WTC11 (cell line): ENCODE measurements at regions not wholly inside any gene's neighbourhood (a gene's known extent, or its start where the extent isn't known, plus 50 kb on each side); places are given as distances from the start of the nearest gene placed in this dataset.

Experiments used
- NR3C1 ChIP-seq: sonication (generic); formaldehyde crosslinking; conservative IDR thresholded peaks from 2 replicates; pipeline ENCODE4 v1.8.1; 2023; ENCODE audit warnings: low read depth, mild to moderate bottlenecking, missing genetic modification reagents
- SMAD4 ChIP-seq: sonication (generic); formaldehyde crosslinking; IDR thresholded peaks from 2 replicates; pipeline ENCODE4 v1.8.0; 2022; ENCODE audit warnings: mild to moderate bottlenecking, missing genetic modification reagents
- TF ChIP-seq, protein P1 (sequence below): fragments of 200-600 bp; IDR thresholded peaks from 2 replicates; pipeline ENCODE4 v1.8.0; 2022; ENCODE audit warnings: antibody characterized with exemption
- TF ChIP-seq, protein P2 (sequence below): sonication (generic); formaldehyde crosslinking; IDR thresholded peaks from 2 replicates; pipeline ENCODE4 v1.8.1; 2022; ENCODE audit warnings: mild to moderate bottlenecking, moderate library complexity, missing genetic modification reagents
- TF ChIP-seq, protein P3 (sequence below): sonication (generic); formaldehyde crosslinking; IDR thresholded peaks from 2 replicates; pipeline ENCODE4 v1.8.1; 2023; ENCODE audit warnings: mild to moderate bottlenecking, moderate library complexity, missing genetic modification reagents

- TF ChIP-seq NR3C1 (CRISPR knock-in tag): no peak
- TF ChIP-seq, protein P1, sequence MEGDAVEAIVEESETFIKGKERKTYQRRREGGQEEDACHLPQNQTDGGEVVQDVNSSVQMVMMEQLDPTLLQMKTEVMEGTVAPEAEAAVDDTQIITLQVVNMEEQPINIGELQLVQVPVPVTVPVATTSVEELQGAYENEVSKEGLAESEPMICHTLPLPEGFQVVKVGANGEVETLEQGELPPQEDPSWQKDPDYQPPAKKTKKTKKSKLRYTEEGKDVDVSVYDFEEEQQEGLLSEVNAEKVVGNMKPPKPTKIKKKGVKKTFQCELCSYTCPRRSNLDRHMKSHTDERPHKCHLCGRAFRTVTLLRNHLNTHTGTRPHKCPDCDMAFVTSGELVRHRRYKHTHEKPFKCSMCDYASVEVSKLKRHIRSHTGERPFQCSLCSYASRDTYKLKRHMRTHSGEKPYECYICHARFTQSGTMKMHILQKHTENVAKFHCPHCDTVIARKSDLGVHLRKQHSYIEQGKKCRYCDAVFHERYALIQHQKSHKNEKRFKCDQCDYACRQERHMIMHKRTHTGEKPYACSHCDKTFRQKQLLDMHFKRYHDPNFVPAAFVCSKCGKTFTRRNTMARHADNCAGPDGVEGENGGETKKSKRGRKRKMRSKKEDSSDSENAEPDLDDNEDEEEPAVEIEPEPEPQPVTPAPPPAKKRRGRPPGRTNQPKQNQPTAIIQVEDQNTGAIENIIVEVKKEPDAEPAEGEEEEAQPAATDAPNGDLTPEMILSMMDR: no peak
- no peak for TF ChIP-seq SMAD4 (CRISPR knock-in tag)
- TF ChIP-seq, protein P2, sequence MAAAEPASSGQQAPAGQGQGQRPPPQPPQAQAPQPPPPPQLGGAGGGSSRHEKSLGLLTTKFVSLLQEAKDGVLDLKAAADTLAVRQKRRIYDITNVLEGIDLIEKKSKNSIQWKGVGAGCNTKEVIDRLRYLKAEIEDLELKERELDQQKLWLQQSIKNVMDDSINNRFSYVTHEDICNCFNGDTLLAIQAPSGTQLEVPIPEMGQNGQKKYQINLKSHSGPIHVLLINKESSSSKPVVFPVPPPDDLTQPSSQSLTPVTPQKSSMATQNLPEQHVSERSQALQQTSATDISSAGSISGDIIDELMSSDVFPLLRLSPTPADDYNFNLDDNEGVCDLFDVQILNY (CRISPR knock-in tag): no peak
- TF ChIP-seq, protein P3, sequence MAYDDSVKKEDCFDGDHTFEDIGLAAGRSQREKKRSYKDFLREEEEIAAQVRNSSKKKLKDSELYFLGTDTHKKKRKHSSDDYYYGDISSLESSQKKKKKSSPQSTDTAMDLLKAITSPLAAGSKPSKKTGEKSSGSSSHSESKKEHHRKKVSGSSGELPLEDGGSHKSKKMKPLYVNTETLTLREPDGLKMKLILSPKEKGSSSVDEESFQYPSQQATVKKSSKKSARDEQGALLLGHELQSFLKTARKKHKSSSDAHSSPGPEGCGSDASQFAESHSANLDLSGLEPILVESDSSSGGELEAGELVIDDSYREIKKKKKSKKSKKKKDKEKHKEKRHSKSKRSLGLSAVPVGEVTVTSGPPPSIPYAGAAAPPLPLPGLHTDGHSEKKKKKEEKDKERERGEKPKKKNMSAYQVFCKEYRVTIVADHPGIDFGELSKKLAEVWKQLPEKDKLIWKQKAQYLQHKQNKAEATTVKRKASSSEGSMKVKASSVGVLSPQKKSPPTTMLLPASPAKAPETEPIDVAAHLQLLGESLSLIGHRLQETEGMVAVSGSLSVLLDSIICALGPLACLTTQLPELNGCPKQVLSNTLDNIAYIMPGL (CRISPR knock-in tag): no peak
Observed at GRCh38 chr14:42606839-42607238, 1000.2 kb downstream of the LRFN5 start.
